ENCODE measurements at regions not wholly inside any gene's neighbourhood (a gene's known extent, or its start where the extent isn't known, plus 50 kb on each side); places are given as distances from the start of the nearest gene placed in this dataset.

DNA sequence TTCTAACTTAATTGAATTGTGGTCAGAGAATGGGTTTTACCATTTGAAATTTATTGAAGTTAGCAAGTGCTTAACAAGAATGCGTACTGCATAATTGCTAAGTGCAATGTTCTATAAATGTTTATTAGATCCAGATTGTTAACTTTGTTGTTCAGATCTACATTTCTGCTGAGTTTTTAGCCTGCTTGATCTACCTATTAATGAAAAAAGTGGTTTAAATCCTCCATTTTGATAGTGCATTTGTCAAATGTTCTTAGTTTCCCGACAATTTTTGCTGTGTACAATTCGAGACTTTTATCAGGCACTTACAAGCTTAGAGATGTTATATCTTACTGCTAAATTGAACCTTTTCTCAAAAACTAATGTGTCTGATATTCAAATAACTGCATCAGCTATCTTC lies 156.4 kb upstream of the ADCY1 start:
- BruUV-seq (replicated peaks) = no TSS peak

More for the DNA sequence above, 156.4 kb upstream of the ADCY1 start:
- Histone ChIP-seq H3K4ac (ENCODE audit: low read depth, low read length) (no peak overlapping the region), H2AK9ac (replicated peaks; ENCODE audit: low read depth, low read length, poor library complexity) (no peak overlapping the region), H3K27me3 (ENCODE audit: control insufficient read depth, insufficient read depth, low read length) (no peaks in the 10 kb centered on the region), H2BK120ac (ENCODE audit: low read depth, low read length) (no peak overlapping the region), H2AFZ (replicated peaks; ENCODE audit: low read length, poor library complexity) (no peak overlapping the region), H3K23ac (ENCODE audit: low read depth, low read length) (no peak overlapping the region), H2BK20ac (ENCODE audit: low read depth, low read length) (no peak overlapping the region), H3K9me3 (ENCODE audit: control insufficient read depth, insufficient read depth, low read length) (no peaks in the 10 kb centered on the region), H3K4me1 (ENCODE audit: control insufficient read depth, insufficient read depth, low read length) (no peaks in the 10 kb centered on the region), H3K56ac (ENCODE audit: extremely low read depth, insufficient read depth, low read length) (no peak overlapping the region), H4K5ac (ENCODE audit: low read depth, low read length) (no peak overlapping the region), H3K18ac (ENCODE audit: low read depth, low read length) (no peak overlapping the region), H3K4me3 (ENCODE audit: insufficient read depth, low read depth, low read length) (no peak overlapping the region), H3K79me1 (ENCODE audit: low read depth in 1 of 2, low read length in 2 of 2) (no peaks in the 10 kb centered on the region), H4K20me1 (ENCODE audit: insufficient read depth, low read length) (no peaks in the 10 kb centered on the region), H2BK15ac (ENCODE audit: low read depth, low read length) (no peak overlapping the region), H2BK5ac (ENCODE audit: low read depth, low read length, poor library complexity, severe bottlenecking) (no peak overlapping the region), H3K14ac (replicated peaks; ENCODE audit: low read depth, low read length) (no peak overlapping the region), H3K27ac (ENCODE audit: insufficient read depth, low read length) (no peak overlapping the region), H4K8ac (ENCODE audit: low read depth in 2 of 2, low read length in 2 of 2) (no peak overlapping the region), H4K91ac (ENCODE audit: insufficient read depth, low read depth, low read length) (no peak overlapping the region), H3K9ac (ENCODE audit: low read depth, low read length) (no peak overlapping the region), H2AK5ac (ENCODE audit: low read depth, low read length) (no peak overlapping the region), H3K9me1 (ENCODE audit: insufficient read depth, low read length) (no peaks in the 10 kb centered on the region), H3K4me2 (ENCODE audit: low read depth, low read length) (no peak overlapping the region), H3K36me3 (ENCODE audit: control insufficient read depth, insufficient read depth, low read length) (no peaks in the 10 kb centered on the region)
- dilution Hi-C loops (cut with HindIII; ENCODE audit: low sequenced_read_pairs, unreplicated experiment) (no loop called here), intact Hi-C loops (cut with micrococcal nuclease) (no loop called here), in situ Hi-C loops (cut with MboI; ENCODE audit: low sequenced_read_pairs) (no loop called here)
- ATAC-seq (ENCODE audit: low read depth) = no peak
- no peak for DNase-seq
- CTCF ChIA-PET = no interaction called here
- TF ChIP-seq MAFK (IDR thresholded peaks at IDR 0.05; ENCODE audit: low read depth, low read length) (no peak), SMC3 (IDR thresholded peaks at IDR 0.05; ENCODE audit: low read depth, low read length) (no peak), CEBPB (IDR thresholded peaks at IDR 0.05; ENCODE audit: low read depth, low read length) (no peak), CHD1 (IDR thresholded peaks at IDR 0.05; ENCODE audit: low read depth, low read length) (no peak), NFE2L2 (IDR thresholded peaks at IDR 0.05; ENCODE audit: low read depth, low read length) (no peak)
- TF ChIP-seq, protein P1, sequence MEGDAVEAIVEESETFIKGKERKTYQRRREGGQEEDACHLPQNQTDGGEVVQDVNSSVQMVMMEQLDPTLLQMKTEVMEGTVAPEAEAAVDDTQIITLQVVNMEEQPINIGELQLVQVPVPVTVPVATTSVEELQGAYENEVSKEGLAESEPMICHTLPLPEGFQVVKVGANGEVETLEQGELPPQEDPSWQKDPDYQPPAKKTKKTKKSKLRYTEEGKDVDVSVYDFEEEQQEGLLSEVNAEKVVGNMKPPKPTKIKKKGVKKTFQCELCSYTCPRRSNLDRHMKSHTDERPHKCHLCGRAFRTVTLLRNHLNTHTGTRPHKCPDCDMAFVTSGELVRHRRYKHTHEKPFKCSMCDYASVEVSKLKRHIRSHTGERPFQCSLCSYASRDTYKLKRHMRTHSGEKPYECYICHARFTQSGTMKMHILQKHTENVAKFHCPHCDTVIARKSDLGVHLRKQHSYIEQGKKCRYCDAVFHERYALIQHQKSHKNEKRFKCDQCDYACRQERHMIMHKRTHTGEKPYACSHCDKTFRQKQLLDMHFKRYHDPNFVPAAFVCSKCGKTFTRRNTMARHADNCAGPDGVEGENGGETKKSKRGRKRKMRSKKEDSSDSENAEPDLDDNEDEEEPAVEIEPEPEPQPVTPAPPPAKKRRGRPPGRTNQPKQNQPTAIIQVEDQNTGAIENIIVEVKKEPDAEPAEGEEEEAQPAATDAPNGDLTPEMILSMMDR (conservative IDR thresholded peaks at IDR 0.05; ENCODE audit: low read depth, low read length) = no peak
- WGBS, 2 experiments (ENCODE audit: extremely low coverage in 2 of 2, insufficient read length in 1 of 2) = no CpG with 5 or more reads among the region's 3 CpGs
- POLR2A ChIA-PET (ENCODE audit: unreplicated experiment) = no interaction called here
